ENCODE measurements at regions not wholly inside any gene's neighbourhood (a gene's known extent, or its start where the extent isn't known, plus 50 kb on each side); places are given as distances from the start of the nearest gene placed in this dataset.

GRCh38 chr13:64075543-64076271 is 2660.1 kb upstream of the PCDH20 start (continued):
- TF ChIP-seq ZKSCAN1 (IDR thresholded peaks at IDR 0.05; ENCODE audit: low read length) (no peak), CERS6 (CRISPR knock-in tag; IDR thresholded peaks at IDR 0.05) (no peak), LCORL (IDR thresholded peaks at IDR 0.05) (no peak), LCORL (CRISPR knock-in tag; IDR thresholded peaks at IDR 0.05) (no peak), ZHX2 (IDR thresholded peaks at IDR 0.05; ENCODE audit: low read depth) (peak; percentile 27; the same call in 1 of the 2 replicates), ZHX2 (CRISPR knock-in tag; IDR thresholded peaks at IDR 0.05; ENCODE audit: borderline replicate concordance) (no peak), MAFK (conservative IDR thresholded peaks at IDR 0.05 in 1 of 2, IDR thresholded peaks at IDR 0.05 in 1 of 2; ENCODE audit: low read length in 2 of 2) (no peak), ZNF562 (CRISPR knock-in tag; IDR thresholded peaks at IDR 0.05; ENCODE audit: borderline replicate concordance) (no peak), ZNF121 (CRISPR knock-in tag; IDR thresholded peaks at IDR 0.05) (no peak), SMAD3 (CRISPR knock-in tag; IDR thresholded peaks at IDR 0.05) (0 out of 2 replicates have a peak, but pooled peaks have one; percentile 31), DMAP1 (CRISPR knock-in tag; IDR thresholded peaks at IDR 0.05) (peak; percentile 84; the same call in 1 of the 2 replicates), ATF6 (CRISPR knock-in tag; conservative IDR thresholded peaks at IDR 0.05) (0 out of 2 replicates have a peak, but pooled peaks have one; percentile 54), NFRKB (IDR thresholded peaks at IDR 0.05) (no peak), ZNF468 (CRISPR knock-in tag; IDR thresholded peaks at IDR 0.05) (no peak), MED8 (CRISPR knock-in tag; IDR thresholded peaks at IDR 0.05; ENCODE audit: insufficient replicate concordance) (no peak), HOXA9 (CRISPR knock-in tag; IDR thresholded peaks at IDR 0.05; ENCODE audit: borderline replicate concordance) (no peak), AGO2 (optimal IDR thresholded peaks at IDR 0.05; ENCODE audit: low read depth, low read length) (no peak), ZNF770 (CRISPR knock-in tag; IDR thresholded peaks at IDR 0.05) (no peak), RXRA (CRISPR knock-in tag; IDR thresholded peaks at IDR 0.05) (peak; percentile 32; the same call in 1 of the 2 replicates), ATF7 (IDR thresholded peaks at IDR 0.05) (no peak), ATF7 (CRISPR knock-in tag; IDR thresholded peaks at IDR 0.05) (no peak)
